RWPE1 (cell line): ENCODE measurements at regions not wholly inside any gene's neighbourhood (a gene's known extent, or its start where the extent isn't known, plus 50 kb on each side); places are given as distances from the start of the nearest gene placed in this dataset.

Experiments
- CTCF ChIA-PET: fragments of 350-600 bp; sonication (Branson Sonifier 250); formaldehyde crosslinking; extraction: SDS; loops from one replicate; lab custom pipeline; 2021; lab: Yijun Ruan, JAX
- POLR2A ChIA-PET: fragments of 400-600 bp; formaldehyde crosslinking; extraction: SDS; loops from one replicate; lab custom pipeline; 2020; ENCODE audit warnings: antibody characterized with exemption; ENCODE audit not compliant: low non-redundant PET; lab: Yijun Ruan, JAX
- DNase-seq: peaks from one replicate; pipeline ENCODE4 v3.0.0; 2012; ENCODE audit warnings: low spot score
- H3K27ac ChIP-seq: fragments of 450-650 bp; 2 replicates; pipeline ENCODE4 v1.5.1; 2017
- TF ChIP-seq, protein P1 (sequence below): fragments of 450-650 bp; conservative IDR thresholded peaks from 2 replicates; pipeline ENCODE4 v1.5.1; 2017; ENCODE audit warnings: low read depth, mild to moderate bottlenecking

GRCh38 chr4:63869370-63869769 lies 539.9 kb downstream of the TECRL start:
- DNase-seq, result no peak
- TF ChIP-seq, protein P1, sequence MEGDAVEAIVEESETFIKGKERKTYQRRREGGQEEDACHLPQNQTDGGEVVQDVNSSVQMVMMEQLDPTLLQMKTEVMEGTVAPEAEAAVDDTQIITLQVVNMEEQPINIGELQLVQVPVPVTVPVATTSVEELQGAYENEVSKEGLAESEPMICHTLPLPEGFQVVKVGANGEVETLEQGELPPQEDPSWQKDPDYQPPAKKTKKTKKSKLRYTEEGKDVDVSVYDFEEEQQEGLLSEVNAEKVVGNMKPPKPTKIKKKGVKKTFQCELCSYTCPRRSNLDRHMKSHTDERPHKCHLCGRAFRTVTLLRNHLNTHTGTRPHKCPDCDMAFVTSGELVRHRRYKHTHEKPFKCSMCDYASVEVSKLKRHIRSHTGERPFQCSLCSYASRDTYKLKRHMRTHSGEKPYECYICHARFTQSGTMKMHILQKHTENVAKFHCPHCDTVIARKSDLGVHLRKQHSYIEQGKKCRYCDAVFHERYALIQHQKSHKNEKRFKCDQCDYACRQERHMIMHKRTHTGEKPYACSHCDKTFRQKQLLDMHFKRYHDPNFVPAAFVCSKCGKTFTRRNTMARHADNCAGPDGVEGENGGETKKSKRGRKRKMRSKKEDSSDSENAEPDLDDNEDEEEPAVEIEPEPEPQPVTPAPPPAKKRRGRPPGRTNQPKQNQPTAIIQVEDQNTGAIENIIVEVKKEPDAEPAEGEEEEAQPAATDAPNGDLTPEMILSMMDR, result no peak
- ChIA-PET POLR2A (no interaction called here), CTCF (no interaction called here)
- no peak overlapping the region for H3K27ac ChIP-seq

DNA sequence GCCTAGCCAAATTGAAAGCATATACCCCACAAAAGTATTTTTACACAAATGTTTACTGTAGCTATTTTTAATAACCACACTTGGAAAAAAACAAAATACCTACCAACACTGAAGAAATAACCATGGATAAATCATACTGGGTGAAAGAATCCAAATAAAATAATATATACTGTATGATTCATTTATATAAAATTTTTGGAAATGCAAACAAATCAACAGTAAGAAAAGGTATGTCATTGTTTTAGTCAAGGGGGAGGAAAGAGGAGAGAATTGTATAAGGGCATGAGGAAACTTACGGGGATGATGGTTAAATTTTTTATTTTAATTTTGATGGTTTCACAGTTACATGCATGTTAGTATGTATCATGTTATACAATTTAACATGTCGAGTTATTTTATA lies 557.8 kb downstream of the TECRL start:
- TF ChIP-seq, protein P1, result no peak
- ChIA-PET POLR2A (no interaction called here), CTCF (no interaction called here)
- no peak for DNase-seq
- no peak overlapping the region for H3K27ac ChIP-seq

DNA sequence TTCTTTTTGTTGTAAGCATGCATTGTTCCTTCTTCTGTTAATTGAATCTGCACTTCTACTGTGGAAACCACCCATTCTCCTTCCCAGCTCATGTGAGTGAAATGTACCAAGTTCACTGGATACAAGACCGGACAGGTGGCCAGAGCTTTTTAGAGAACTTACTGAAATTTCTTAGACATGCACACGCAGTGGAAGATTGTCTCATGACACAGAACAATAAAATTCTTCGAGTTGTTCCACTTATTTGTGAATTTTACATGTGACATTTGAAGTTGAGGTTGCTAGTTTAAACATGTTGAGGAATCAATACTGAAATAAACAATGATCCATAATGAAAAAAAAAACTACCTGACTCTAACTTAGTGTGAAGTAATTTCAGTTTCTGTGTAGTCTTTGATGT lies 568.0 kb downstream of the TECRL start:
- no peak for DNase-seq
- CTCF ChIA-PET, result no interaction called here
- TF ChIP-seq, protein P1, result no peak
- H3K27ac ChIP-seq, result no peak overlapping the region
- POLR2A ChIA-PET, result no interaction called here

DNA sequence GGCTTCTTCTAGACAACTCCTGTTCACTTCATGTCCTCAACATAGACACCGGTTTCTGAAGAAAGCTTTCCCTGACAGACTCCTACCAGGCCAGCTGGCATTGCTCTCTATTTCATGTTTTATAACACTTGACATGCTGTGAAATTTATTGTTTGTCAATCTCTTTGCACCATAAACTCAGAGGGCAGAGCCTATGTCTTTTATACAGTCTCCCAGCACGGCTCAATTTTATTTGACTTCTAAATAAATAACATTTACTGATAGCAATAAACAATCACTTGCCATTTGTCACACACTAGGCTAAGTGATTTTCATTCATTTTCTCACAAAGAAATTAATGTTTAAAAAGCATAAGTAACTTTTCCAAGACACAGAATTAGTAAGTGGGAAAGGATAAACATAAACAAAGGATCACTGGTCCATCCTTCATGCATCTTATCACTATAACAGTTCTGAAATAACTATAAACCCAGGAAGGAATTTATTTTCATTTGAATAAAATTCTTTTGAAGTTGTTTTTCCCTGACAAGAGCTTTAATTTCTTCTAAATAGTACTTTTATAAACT lies 577.6 kb downstream of the TECRL start:
- POLR2A ChIA-PET, result no interaction called here
- H3K27ac ChIP-seq, result no peak overlapping the region
- CTCF ChIA-PET, result interaction anchor here (0.6 kb wide), 1 partner anchor 142 kb away, joined by 3 read pairs; no protein-coding TSS in a partner anchor
- TF ChIP-seq, protein P1, result no peak
- no peak for DNase-seq

GRCh38 chr4:63817196-63817865 lies 591.9 kb downstream of the TECRL start:
- TF ChIP-seq, protein P1, result no peak
- no peak overlapping the region for H3K27ac ChIP-seq
- CTCF ChIA-PET, result no interaction called here
- DNase-seq, result no peak
- POLR2A ChIA-PET, result no interaction called here

DNA sequence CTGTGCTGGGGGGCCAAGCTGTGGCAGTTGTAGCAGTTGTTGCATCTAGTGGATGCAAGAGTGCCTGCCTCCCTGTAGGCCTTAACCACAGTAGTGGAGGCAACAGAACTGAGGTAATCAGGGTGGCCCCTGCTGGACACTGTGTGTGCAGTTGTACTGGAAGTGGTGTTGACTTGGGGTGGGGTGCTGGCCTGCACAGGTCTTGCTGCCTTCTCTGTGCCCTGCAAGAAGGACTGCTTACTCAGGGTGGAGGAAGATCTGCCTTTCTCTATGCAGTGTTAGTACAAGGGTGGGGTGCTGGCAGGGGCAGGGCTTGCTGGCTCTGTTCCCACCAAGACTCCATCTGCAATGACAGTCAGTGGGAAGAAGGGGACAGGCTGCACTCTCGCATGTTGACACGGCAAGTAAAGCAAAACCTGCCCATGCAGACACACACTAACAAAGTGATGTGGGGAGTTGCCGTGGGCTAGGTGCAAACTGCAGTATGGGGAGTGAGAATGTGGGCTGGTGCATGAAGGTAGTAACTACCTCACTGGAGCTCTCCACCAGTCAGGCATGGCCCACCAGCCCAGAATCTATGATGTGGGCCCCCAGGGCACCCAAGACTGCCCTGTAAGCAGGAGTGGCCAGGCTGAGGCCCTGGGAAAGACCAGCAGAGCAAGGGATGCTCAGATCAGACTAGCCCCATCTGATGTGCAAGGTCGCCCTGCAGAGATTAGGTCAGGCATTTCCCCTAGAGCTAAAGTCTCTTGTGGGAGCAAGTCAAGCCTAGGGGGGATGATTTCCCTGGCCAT lies 594.9 kb downstream of the TECRL start:
- ChIA-PET POLR2A (no interaction called here), CTCF (no interaction called here)
- DNase-seq, result no peak
- TF ChIP-seq, protein P1, result no peak
- H3K27ac ChIP-seq, result no peak overlapping the region
